Keratinocyte (primary cell): ENCODE measurements at regions not wholly inside any gene's neighbourhood (a gene's known extent, or its start where the extent isn't known, plus 50 kb on each side); places are given as distances from the start of the nearest gene placed in this dataset.

Experiments used
- CTCF ChIP-seq, 3 experiments: IDR thresholded peaks in 1 of 3; conservative IDR thresholded peaks in 1 of 3; optimal IDR thresholded peaks in 1 of 3; 2 replicates in 2 of 3; 3 replicates in 1 of 3; pipeline versions ENCODE3 to v1.5.1; 2011; ENCODE audit warnings: low read length in 3 of 3, mild to moderate bottlenecking in 3 of 3, moderate library complexity in 2 of 3, control low read depth in 1 of 3, inconsistent platforms in 1 of 3; ENCODE audit not compliant: insufficient read depth in 2 of 3; ENCODE audit errors: extremely low read depth in 1 of 3
- EZH2 ChIP-seq: IDR thresholded peaks from one replicate; pipeline ENCODE4 v1.6.1; 2012; ENCODE audit warnings: inconsistent platforms, mild to moderate bottlenecking, low read length, moderate library complexity

GRCh38 chr3:190970560-190970959 lies 108.1 kb upstream of the GMNC start:
- TF ChIP-seq CTCF (optimal IDR thresholded peaks at IDR 0.05 in 1 of 3, IDR thresholded peaks at IDR 0.05 in 1 of 3, conservative IDR thresholded peaks at IDR 0.05 in 1 of 3; ENCODE audit: extremely low read depth in 1 of 3, insufficient read depth in 2 of 3, low read length in 3 of 3) = no peak
- TF ChIP-seq EZH2 = no peak
